Left lung (tissue), 4 donors: ENCODE measurements at regions not wholly inside any gene's neighbourhood (a gene's known extent, or its start where the extent isn't known, plus 50 kb on each side); places are given as distances from the start of the nearest gene placed in this dataset.

Experiments
- ATAC-seq: fragments of 200-7000 bp; cut with Tn5 transposase; one replicate; pipeline ENCODE4 v1.9.1; 2020; ENCODE audit warnings: moderate library complexity
- DNase-seq, 4 donors: peaks; one replicate each; pipeline ENCODE4 v3.0.0-alpha.2; 2013 to 2020
- H3K27ac ChIP-seq, 2 donors: fragments of 200-600 bp; sonication (generic) in 1 of 2; one replicate each; pipeline versions ENCODE4 v1.5.0 to v1.8.0; 2020 to 2021
- H3K27me3 ChIP-seq, 2 donors: fragments of 200-600 bp; sonication (generic) in 1 of 2; one replicate each; pipeline versions ENCODE4 v1.5.0 to v1.8.0; 2020 to 2021
- H3K36me3 ChIP-seq, 2 donors: fragments of 200-600 bp; sonication (generic) in 1 of 2; one replicate each; pipeline versions ENCODE4 v1.5.0 to v1.8.0; 2020 to 2021
- H3K4me1 ChIP-seq, 2 donors: fragments of 200-600 bp; one replicate each; pipeline ENCODE4 v1.8.0; 2021
- H3K4me3 ChIP-seq, 2 donors: fragments of 200-600 bp; sonication (generic) in 1 of 2; one replicate each; pipeline versions ENCODE4 v1.5.0 to v1.8.0; 2020 to 2021; ENCODE audit warnings: mild to moderate bottlenecking in 1 of 2
- H3K9me3 ChIP-seq, 2 donors: fragments of 200-600 bp; sonication (generic) in 1 of 2; one replicate each; pipeline versions ENCODE4 v1.5.0 to v1.8.0; 2020 to 2021
- intact Hi-C, 2 donors: fragments of 100-400 bp; cut with DNase I; formaldehyde crosslinking; loops; one replicate each; pipeline versions ENCODE4 v1.11.2 to v1.14.2; 2022
- TF ChIP-seq, protein P1 (sequence below), 2 donors: fragments of 200-600 bp; sonication (generic) in 1 of 2; IDR thresholded peaks; one replicate each; pipeline versions ENCODE4 v1.5.0 to v1.8.0; 2021; ENCODE audit warnings: antibody characterized with exemption in 2 of 2
- donor health status: DM: no; HTN: yes; CAD: no.
- donor health status: DM: no; HTN: no; CAD: no.

DNA sequence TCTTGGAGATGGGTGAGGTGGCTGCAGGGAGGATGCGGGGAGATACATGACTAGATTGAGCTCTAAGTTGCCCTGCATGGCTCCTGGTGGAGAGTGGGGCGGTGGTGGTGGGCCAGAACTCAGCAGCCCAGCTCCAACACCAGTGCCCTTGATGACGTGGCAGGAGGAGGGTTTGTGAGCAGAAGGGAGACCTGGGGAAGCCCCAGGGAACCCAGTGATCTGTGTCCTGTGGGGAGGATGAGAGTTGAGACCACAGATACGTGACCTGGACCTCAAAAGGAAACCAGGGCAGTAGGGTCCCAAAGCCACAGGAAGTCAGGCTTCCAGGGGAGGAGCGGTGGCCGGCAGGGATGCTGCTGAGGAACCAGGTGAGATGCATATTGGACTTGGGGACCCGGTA, 989.1 kb upstream of the TMEM132C start:
- H3K27ac ChIP-seq: no peak overlapping the region
- no peak for DNase-seq
- H3K4me1 ChIP-seq: no peaks in the 10 kb centered on the region
- ATAC-seq: no peak
- intact Hi-C loops: no loop called here
- no peak overlapping the region for H3K4me3 ChIP-seq
- TF ChIP-seq, protein P1, sequence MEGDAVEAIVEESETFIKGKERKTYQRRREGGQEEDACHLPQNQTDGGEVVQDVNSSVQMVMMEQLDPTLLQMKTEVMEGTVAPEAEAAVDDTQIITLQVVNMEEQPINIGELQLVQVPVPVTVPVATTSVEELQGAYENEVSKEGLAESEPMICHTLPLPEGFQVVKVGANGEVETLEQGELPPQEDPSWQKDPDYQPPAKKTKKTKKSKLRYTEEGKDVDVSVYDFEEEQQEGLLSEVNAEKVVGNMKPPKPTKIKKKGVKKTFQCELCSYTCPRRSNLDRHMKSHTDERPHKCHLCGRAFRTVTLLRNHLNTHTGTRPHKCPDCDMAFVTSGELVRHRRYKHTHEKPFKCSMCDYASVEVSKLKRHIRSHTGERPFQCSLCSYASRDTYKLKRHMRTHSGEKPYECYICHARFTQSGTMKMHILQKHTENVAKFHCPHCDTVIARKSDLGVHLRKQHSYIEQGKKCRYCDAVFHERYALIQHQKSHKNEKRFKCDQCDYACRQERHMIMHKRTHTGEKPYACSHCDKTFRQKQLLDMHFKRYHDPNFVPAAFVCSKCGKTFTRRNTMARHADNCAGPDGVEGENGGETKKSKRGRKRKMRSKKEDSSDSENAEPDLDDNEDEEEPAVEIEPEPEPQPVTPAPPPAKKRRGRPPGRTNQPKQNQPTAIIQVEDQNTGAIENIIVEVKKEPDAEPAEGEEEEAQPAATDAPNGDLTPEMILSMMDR (IDR thresholded peaks at IDR 0.05): no peak
- peaks cover 0 to 9% of the 10 kb centered on the region in 2 donors for H3K27me3 ChIP-seq
- no peaks in the 10 kb centered on the region for H3K36me3 ChIP-seq
- H3K9me3 ChIP-seq: no peaks in the 10 kb centered on the region

DNA sequence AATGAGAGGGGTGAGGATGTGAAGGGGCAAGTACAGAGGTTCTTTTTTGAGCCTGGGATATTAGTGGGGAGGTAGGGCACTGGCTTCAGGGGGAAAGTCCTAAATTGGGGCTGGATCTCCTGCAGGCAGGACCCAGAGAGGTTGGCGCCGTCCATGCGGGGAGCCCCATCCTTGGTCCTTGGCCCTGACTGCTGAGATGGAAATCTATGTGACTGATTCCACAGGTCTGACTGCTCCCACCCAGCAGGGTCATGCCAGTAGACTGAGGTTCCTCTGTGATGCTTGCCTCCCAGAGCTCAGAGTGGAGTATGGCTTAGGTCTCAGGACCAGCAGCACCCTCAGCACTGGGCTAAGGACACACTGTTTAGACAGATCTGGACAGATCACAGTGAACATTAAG, 988.6 kb upstream of the TMEM132C start:
- H3K4me1 ChIP-seq: no peaks in the 10 kb centered on the region
- no peaks in the 10 kb centered on the region for H3K9me3 ChIP-seq
- H3K4me3 ChIP-seq: no peak overlapping the region
- intact Hi-C loops: no loop called here
- no peak overlapping the region for H3K27ac ChIP-seq
- peaks cover 0 to 9% of the 10 kb centered on the region in 2 donors for H3K27me3 ChIP-seq
- ATAC-seq (no peak), DNase-seq (no peak)
- TF ChIP-seq, protein P1 (IDR thresholded peaks at IDR 0.05): no peak
- no peaks in the 10 kb centered on the region for H3K36me3 ChIP-seq

DNA sequence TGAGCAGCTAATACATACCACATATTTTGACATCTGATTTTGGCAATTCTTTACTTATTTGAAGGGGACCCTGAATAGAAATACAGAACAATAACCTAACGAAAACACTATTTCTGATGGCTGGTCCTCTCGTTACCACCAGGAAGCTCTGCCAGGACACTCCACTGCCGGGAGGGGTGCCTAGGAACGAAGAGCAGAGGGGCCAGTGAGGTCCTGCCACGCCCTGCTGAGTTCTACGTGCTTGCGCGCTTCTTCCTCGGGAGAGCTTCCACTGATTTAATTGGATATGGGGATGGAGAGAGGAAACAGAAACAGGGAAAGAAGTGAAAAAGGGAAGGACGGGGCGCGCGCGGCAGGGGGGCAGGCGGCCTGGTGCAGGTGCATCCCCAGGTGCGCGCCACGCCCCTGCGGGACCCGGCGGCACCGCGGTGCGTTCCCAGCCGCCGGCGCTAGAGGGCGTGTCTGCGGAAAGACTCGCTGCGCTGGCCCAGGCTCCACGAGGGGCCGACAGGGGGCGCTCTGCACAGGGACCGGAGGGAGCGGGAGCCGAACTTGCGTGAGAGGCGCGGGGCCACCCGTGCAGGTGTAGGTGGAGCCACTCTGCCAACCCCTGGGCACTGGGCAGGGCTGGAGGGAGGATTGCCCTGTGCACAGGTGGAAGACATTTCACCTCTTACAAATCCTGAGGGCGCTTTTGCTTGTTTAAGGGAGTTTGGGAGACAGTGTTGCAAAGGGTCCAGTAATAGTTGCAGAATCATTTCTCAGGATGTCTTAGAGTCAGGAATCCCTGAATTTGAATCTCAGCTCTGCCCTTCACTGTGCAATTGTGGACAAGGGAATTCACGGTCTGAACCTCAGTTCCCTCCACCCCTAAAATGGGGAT, 986.3 kb upstream of the TMEM132C start:
- ATAC-seq (peak; percentile 96), DNase-seq (peak in 2 of 4 donors; percentile 41 to 87)
- no peak overlapping the region for H3K4me3 ChIP-seq
- H3K27me3 ChIP-seq: peaks cover 0 to 9% of the 10 kb centered on the region in 2 donors
- TF ChIP-seq, protein P1 (IDR thresholded peaks at IDR 0.05): peak; percentile 79 to 86
- intact Hi-C loops: no loop called here
- no peaks in the 10 kb centered on the region for H3K36me3 ChIP-seq
- H3K27ac ChIP-seq: no peak overlapping the region
- H3K9me3 ChIP-seq: no peaks in the 10 kb centered on the region
- no peaks in the 10 kb centered on the region for H3K4me1 ChIP-seq

DNA sequence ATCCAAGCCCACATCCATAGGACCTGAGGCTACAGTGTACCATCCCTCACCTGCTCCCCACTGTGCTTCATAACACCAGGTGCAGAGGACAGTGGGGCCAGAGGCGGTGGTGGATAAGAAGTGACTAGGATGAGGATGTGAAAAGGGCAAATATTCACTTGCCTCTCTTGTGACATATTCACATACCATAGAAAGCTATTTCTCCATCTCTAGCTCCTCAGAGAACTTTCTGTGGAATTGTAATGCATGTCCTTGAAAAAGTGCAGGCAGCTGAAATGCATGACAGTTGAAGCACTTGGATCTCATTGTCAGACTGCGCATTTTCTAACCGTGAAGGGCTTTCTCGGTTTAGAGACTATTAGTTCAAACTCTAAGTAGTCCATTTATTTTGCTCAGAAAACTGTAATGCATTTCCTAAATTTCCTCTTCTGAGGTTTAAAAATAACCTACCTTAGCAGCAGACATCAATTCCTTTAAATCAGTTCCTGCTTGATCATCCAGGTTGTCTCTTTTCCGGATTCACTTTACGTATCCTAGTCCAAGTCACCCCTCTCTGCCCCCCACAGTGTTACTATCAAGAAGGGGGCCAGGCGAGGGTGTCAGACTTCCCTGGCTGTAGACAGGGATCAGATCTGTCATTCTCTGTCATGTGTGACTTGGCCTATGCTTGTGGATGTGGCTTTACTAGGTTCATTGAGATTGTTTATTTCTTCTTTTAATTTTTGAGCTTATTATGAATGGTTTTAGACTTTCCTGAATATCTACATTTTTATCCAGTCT, 984.0 kb upstream of the TMEM132C start:
- peaks cover 0 to 9% of the 10 kb centered on the region in 2 donors for H3K27me3 ChIP-seq
- TF ChIP-seq, protein P1 (IDR thresholded peaks at IDR 0.05): no peak
- H3K36me3 ChIP-seq: no peaks in the 10 kb centered on the region
- ATAC-seq (no peak), DNase-seq (no peak)
- no peaks in the 10 kb centered on the region for H3K4me1 ChIP-seq
- intact Hi-C loops: no loop called here
- H3K9me3 ChIP-seq: no peaks in the 10 kb centered on the region
- H3K27ac ChIP-seq: no peak overlapping the region
- no peak overlapping the region for H3K4me3 ChIP-seq

DNA sequence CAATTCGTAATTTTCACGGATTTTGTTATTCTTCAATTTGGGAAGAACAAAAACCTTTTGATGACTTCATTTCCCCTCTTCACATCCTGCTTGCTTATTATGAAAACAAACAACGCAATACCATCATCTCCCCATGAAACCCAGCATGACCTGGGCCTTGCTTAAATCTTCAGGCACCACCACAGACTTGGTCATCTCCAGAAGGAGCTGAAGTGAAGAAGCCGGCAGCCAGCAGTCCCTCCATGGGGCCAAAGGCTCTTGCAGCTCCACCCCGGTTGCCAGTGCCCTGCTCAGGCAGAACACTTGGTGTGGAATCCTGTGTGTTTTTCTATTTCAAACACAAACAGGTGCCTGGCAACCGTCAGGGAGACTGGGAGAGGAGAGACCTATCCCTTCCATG, 982.9 kb upstream of the TMEM132C start:
- H3K27me3 ChIP-seq: peaks cover 0 to 9% of the 10 kb centered on the region in 2 donors
- H3K9me3 ChIP-seq: no peaks in the 10 kb centered on the region
- intact Hi-C loops: no loop called here
- no peak overlapping the region for H3K27ac ChIP-seq
- no peak for ATAC-seq
- no peaks in the 10 kb centered on the region for H3K4me1 ChIP-seq
- H3K36me3 ChIP-seq: no peaks in the 10 kb centered on the region
- TF ChIP-seq, protein P1 (IDR thresholded peaks at IDR 0.05): no peak
- H3K4me3 ChIP-seq: no peak overlapping the region
- DNase-seq: no peak
